Mucosa of descending colon (tissue), 3 donors: ENCODE measurements at regions not wholly inside any gene's neighbourhood (a gene's known extent, or its start where the extent isn't known, plus 50 kb on each side); places are given as distances from the start of the nearest gene placed in this dataset.

ENCODE experiments used
- ATAC-seq: fragments of 200-7000 bp; cut with Tn5 transposase; one replicate; pipeline ENCODE4 v1.9.1; 2020; ENCODE audit warnings: mild to moderate bottlenecking, moderate library complexity
- DNase-seq, 3 donors: peaks; one replicate each; pipeline ENCODE4 v3.0.0-alpha.2; 2020
- H3K36me3 ChIP-seq: fragments of 200-600 bp; one replicate; pipeline ENCODE4 v1.8.0; 2021; ENCODE audit warnings: low read depth, mild to moderate bottlenecking
- H3K4me1 ChIP-seq: fragments of 200-600 bp; one replicate; pipeline ENCODE4 v1.8.0; 2021; ENCODE audit warnings: low read depth, mild to moderate bottlenecking
- H3K4me3 ChIP-seq: fragments of 200-600 bp; one replicate; pipeline ENCODE4 v1.8.0; 2021; ENCODE audit warnings: mild to moderate bottlenecking
- H3K9me3 ChIP-seq: fragments of 200-600 bp; one replicate; pipeline ENCODE4 v1.8.0; 2021; ENCODE audit warnings: mild to moderate bottlenecking
- intact Hi-C, 2 donors: fragments of 100-400 bp; cut with DNase I in 1 of 2; cut with micrococcal nuclease in 1 of 2; formaldehyde crosslinking; loops; one replicate each; pipeline versions ENCODE4 v1.11.0 to v1.11.1; 2022; cut with DNase I, micrococcal nuclease
- TF ChIP-seq, protein P1 (sequence below): fragments of 200-600 bp; IDR thresholded peaks from one replicate; pipeline ENCODE4 v1.8.0; 2022; ENCODE audit warnings: antibody characterized with exemption, mild to moderate bottlenecking
- donor health status: DM: no; HTN: no; CAD: no; lungs with moderate emphysema.
- donor health status: DM: no; HTN: no; CAD: no.
- donor health status: DM: no; HTN: yes; CAD: no.

DNA sequence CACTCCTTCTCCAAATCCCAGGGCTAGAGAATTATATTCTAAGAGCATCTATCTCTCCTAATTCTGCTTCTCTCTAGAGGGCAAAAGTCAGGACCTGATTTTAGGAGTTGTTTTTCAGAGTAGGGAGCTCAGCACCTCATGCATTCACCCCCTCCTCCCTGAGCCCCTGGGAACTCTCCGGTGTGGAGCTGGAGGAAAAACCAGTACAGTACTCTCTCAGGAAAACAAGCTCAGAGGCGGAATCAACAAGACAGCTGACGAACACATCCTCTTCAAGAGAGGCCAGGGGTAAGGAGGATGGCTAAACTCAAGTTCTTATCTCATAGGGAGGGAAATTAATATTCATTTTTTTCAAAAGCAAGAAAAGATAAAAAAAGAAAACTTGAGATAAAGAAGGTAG lies 120.1 kb upstream of the CDYL start:
- DNase-seq (no peak), ATAC-seq (no peak)
- Histone ChIP-seq H3K36me3 (no peaks in the 10 kb centered on the region), H3K4me1 (no peaks in the 10 kb centered on the region), H3K4me3 (no peak overlapping the region), H3K9me3 (no peaks in the 10 kb centered on the region)
- intact Hi-C loops = no loop called here
- TF ChIP-seq, protein P1, sequence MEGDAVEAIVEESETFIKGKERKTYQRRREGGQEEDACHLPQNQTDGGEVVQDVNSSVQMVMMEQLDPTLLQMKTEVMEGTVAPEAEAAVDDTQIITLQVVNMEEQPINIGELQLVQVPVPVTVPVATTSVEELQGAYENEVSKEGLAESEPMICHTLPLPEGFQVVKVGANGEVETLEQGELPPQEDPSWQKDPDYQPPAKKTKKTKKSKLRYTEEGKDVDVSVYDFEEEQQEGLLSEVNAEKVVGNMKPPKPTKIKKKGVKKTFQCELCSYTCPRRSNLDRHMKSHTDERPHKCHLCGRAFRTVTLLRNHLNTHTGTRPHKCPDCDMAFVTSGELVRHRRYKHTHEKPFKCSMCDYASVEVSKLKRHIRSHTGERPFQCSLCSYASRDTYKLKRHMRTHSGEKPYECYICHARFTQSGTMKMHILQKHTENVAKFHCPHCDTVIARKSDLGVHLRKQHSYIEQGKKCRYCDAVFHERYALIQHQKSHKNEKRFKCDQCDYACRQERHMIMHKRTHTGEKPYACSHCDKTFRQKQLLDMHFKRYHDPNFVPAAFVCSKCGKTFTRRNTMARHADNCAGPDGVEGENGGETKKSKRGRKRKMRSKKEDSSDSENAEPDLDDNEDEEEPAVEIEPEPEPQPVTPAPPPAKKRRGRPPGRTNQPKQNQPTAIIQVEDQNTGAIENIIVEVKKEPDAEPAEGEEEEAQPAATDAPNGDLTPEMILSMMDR = no peak

DNA sequence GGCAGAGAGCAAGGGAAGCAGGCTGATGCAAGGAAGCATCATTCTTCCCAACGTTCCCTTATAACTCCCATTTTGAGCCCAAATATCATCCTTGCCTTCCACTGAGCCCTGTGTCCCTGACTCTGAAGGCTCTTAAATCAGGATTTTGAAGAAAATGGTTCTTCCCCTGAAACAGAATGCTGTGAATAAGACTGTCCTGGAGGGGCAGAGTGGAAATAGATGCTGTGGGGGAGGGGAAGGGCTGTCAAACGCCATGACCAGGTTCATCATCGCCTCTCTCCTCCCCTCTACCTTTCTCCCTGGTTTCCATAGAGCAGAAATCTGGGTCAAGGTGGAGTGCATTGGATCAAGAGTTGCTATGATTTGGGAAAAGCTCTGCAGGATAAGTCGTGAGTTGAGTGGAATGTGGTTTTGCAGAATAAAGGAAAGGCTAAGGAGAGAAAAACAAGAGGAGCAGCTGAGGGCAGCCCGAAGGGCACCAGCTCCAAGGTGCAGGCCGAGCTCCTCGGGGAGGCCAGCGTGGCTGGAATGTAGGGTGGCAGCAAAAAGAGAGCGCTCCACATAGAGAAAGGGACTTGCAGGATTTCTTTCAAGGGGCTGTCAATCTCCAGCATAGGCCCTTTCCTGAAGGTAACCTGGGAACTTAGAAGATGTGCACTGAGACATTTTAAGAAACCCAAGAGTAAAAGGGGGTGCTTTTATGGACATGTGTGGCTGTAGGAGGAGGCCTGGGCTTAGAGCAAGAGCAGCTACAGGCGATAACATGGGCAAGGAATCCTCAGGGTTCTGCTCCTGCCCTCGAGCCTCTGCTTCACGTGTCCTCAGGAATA lies 120.8 kb upstream of the CDYL start:
- intact Hi-C loops = no loop called here
- H3K4me1 ChIP-seq = no peaks in the 10 kb centered on the region
- TF ChIP-seq, protein P1 = no peak

DNA sequence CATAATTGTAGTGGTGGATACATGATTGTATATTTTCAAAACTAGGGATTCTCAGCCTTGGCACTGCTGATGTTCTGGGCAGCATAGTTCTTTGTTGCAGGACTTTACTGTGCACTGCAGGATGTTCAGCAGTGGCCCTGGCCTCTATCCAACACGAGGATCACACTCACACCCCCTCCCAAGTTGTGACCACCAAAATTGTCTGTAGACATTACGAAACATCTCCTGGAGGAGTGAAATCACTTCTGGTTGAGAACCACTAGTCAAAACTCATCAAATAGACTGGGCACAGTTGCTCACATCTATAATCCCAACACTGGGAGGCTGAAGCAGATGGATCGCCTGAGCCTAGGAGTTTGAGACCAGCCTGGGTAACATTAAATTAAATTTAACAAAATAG lies 123.1 kb upstream of the CDYL start:
- TF ChIP-seq, protein P1 = no peak
- H3K36me3 ChIP-seq = no peaks in the 10 kb centered on the region
- DNase-seq (no peak), ATAC-seq (no peak)
- intact Hi-C loops = no loop called here
- H3K9me3 ChIP-seq = no peaks in the 10 kb centered on the region
- no peak overlapping the region for H3K4me3 ChIP-seq
- no peaks in the 10 kb centered on the region for H3K4me1 ChIP-seq

More for the DNA sequence above, 120.8 kb upstream of the CDYL start:
- no peaks in the 10 kb centered on the region for H3K9me3 ChIP-seq
- DNase-seq = no peak
- no peak overlapping the region for H3K4me3 ChIP-seq
- no peak for ATAC-seq
- H3K36me3 ChIP-seq = no peaks in the 10 kb centered on the region

DNA sequence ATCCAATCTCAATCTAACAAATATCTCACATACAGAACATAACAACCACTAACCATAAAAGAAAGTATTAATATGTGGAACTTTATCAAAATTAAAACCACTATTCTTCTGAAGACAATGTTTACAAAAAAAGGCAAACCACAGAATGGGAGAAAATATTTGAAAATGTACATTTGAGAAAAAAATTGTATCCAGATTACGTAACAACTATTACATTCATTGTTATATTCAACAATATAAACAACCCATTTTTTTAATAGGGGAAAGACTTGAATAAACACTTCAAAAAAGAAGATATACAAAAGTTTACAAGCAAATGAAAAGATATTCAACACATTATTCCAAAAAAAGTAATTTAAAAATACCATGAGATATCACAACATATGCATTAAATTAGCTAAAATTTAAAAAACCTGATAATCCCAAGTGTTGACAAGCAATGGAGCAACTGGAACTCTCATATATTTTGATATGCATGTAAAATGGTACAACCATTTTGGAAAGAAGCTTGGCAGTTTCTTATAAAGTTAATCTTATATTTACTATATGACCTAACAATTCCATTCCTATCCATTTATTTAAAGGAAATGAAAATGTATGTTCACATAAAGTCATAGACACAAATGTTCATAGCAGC lies 124.3 kb upstream of the CDYL start:
- peaks cover 7% of the 10 kb centered on the region for H3K4me1 ChIP-seq
- H3K9me3 ChIP-seq = no peaks in the 10 kb centered on the region
- no peak overlapping the region for H3K4me3 ChIP-seq
- intact Hi-C loops = no loop called here
- H3K36me3 ChIP-seq = no peaks in the 10 kb centered on the region
- no peak for DNase-seq
- ATAC-seq = no peak
- TF ChIP-seq, protein P1 = no peak

DNA sequence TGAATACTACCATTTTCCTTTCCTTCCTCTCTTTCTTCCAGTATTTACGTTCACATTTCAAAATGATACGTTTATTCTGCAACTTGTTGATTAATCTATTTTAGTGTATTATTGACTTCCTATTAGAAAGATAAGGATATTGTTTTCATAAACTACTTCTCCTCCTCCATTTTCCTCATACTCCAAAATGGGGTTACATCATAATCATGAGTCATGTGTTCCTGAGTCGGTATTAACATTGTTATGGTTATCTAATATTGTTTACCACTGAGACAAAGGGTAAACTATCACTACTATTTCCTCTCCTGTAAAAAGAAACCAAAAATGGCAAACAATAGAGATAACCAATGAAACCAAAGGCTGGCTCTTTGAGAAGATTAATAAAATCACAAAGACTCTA lies 126.5 kb upstream of the CDYL start:
- Histone ChIP-seq H3K9me3 (no peaks in the 10 kb centered on the region), H3K36me3 (no peaks in the 10 kb centered on the region), H3K4me3 (no peak overlapping the region), H3K4me1 (peaks cover 8% of the 10 kb centered on the region)
- DNase-seq (no peak), ATAC-seq (no peak)
- TF ChIP-seq, protein P1 = no peak
- intact Hi-C loops = no loop called here
